ENCODE measurements at regions not wholly inside any gene's neighbourhood (a gene's known extent, or its start where the extent isn't known, plus 50 kb on each side); places are given as distances from the start of the nearest gene placed in this dataset.

DNA sequence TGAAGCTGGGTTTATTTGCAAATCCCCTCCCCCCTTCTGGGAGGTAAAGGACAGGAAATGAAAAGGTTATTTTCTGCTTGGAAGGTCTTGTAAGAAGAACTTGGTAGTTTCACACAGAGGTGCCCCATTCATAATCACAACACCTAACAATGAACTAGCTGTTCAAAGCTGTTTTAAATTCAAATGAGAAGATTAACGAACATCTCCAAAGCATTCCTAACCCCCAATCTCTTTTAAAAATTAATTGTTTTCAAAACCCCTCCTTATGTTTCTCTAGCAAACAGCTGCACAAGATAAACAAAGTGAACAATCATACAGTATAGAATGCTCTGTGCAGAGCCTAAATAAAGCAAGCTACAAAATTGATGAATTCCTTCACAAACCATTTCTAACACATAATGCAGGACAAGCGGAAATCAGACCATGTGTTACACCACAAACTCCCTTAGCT, 271.4 kb downstream of the SATB2 start:
- TF ChIP-seq CTCF (IDR thresholded peaks at IDR 0.05) = no peak
- TF ChIP-seq POLR2A (IDR thresholded peaks at IDR 0.05) = no peak

Data from thyroid gland (tissue), 4 donors.